ENCODE measurements at regions not wholly inside any gene's neighbourhood (a gene's known extent, or its start where the extent isn't known, plus 50 kb on each side); places are given as distances from the start of the nearest gene placed in this dataset.

- TF ChIP-seq CTCF (IDR thresholded peaks at IDR 0.05), result peak in 1 of 6 experiments; percentile 9
- TF ChIP-seq POLR2A (IDR thresholded peaks at IDR 0.05), result no peak
These were observed 191.6 kb upstream of the STT3B start for GRCh38 chr3:31341130-31341529.

GRCh38 chr3:31343075-31343474 lies 189.7 kb upstream of the STT3B start:
- TF ChIP-seq POLR2A (IDR thresholded peaks at IDR 0.05) (no peak), CTCF (IDR thresholded peaks at IDR 0.05) (no peak)
- Histone ChIP-seq H3K4me1 (no peaks in the 10 kb centered on the region), H3K27me3 (no peaks in the 10 kb centered on the region), H3K4me3 (no peak overlapping the region), H3K36me3 (no peaks in the 10 kb centered on the region), H3K27ac (no peak overlapping the region), H3K9me3 (no peaks in the 10 kb centered on the region)
- DNase-seq, result no peak

More at GRCh38 chr3:31341130-31341529, 191.6 kb upstream of the STT3B start:
- no peaks in the 10 kb centered on the region for H3K9me3 ChIP-seq
- no peaks in the 10 kb centered on the region for H3K27me3 ChIP-seq
- DNase-seq, result no peak
- no peaks in the 10 kb centered on the region for H3K36me3 ChIP-seq
- no peak overlapping the region for H3K4me3 ChIP-seq
- no peak overlapping the region for H3K27ac ChIP-seq
- H3K4me1 ChIP-seq, result no peaks in the 10 kb centered on the region

- Histone ChIP-seq H3K4me3 (no peak overlapping the region), H3K9me3 (no peaks in the 10 kb centered on the region), H3K27me3 (no peaks in the 10 kb centered on the region), H3K36me3 (no peaks in the 10 kb centered on the region), H3K27ac (no peak overlapping the region), H3K4me1 (no peaks in the 10 kb centered on the region)
- TF ChIP-seq POLR2A (IDR thresholded peaks at IDR 0.05) (no peak), CTCF (IDR thresholded peaks at IDR 0.05) (no peak)
- DNase-seq, result no peak
These were observed 187.1 kb upstream of the STT3B start for GRCh38 chr3:31345581-31345980.

GRCh38 chr3:31346542-31346979 lies 186.2 kb upstream of the STT3B start:
- Histone ChIP-seq H3K27ac (no peak overlapping the region), H3K9me3 (no peaks in the 10 kb centered on the region), H3K4me1 (no peaks in the 10 kb centered on the region), H3K36me3 (no peaks in the 10 kb centered on the region), H3K27me3 (no peaks in the 10 kb centered on the region), H3K4me3 (no peak overlapping the region)
- DNase-seq, result no peak
- no peak for TF ChIP-seq CTCF (IDR thresholded peaks at IDR 0.05)

- Histone ChIP-seq H3K27ac (no peak overlapping the region), H3K9me3 (no peaks in the 10 kb centered on the region), H3K4me3 (no peak overlapping the region), H3K4me1 (no peaks in the 10 kb centered on the region), H3K36me3 (no peaks in the 10 kb centered on the region), H3K27me3 (no peaks in the 10 kb centered on the region)
- TF ChIP-seq CTCF (IDR thresholded peaks at IDR 0.05) (no peak), POLR2A (IDR thresholded peaks at IDR 0.05) (no peak)
- DNase-seq, result no peak
These were observed 183.6 kb upstream of the STT3B start for GRCh38 chr3:31349001-31349748.

Measured in Peyer's patch (tissue), 4 donors.